ENCODE measurements at regions not wholly inside any gene's neighbourhood (a gene's known extent, or its start where the extent isn't known, plus 50 kb on each side); places are given as distances from the start of the nearest gene placed in this dataset.

DNA sequence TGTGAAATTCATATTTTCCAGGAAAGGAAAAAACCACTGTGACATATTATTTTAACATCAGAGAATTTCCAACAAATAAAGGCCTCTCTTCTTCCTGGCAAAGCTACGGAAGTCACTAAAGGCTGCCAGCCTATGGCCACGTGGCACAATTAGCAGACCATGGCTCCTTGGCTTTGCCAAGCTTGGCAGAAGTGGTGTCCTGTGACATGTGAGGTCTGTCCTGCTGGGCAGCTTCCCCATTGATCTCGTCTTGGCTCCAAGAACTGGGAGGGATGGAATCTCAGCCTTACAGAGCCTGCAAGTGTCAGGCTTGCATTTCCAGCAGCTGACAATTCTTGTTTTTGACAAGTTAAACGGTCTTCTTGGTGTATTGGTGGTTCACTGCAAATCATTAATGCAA, 226.9 kb upstream of the THSD7B start:
- ChIA-PET CTCF (no interaction called here), POLR2A (no interaction called here)
- no peak for TF ChIP-seq LEF1 (IDR thresholded peaks at IDR 0.05; ENCODE audit: borderline replicate concordance)
- no peak for TF ChIP-seq SP1 (IDR thresholded peaks at IDR 0.05)
- no peak for TF ChIP-seq ELF4 (IDR thresholded peaks at IDR 0.05)
- no peak for TF ChIP-seq FOXM1 (IDR thresholded peaks at IDR 0.05; ENCODE audit: borderline replicate concordance)
- TF ChIP-seq CTBP1 (IDR thresholded peaks at IDR 0.05; ENCODE audit: borderline replicate concordance) = no peak
- TF ChIP-seq SUZ12 (IDR thresholded peaks at IDR 0.05) = no peak
- TF ChIP-seq TARDBP (IDR thresholded peaks at IDR 0.05) = no peak
- no peak for TF ChIP-seq ZNF384 (IDR thresholded peaks at IDR 0.05)
- TF ChIP-seq, protein P1, sequence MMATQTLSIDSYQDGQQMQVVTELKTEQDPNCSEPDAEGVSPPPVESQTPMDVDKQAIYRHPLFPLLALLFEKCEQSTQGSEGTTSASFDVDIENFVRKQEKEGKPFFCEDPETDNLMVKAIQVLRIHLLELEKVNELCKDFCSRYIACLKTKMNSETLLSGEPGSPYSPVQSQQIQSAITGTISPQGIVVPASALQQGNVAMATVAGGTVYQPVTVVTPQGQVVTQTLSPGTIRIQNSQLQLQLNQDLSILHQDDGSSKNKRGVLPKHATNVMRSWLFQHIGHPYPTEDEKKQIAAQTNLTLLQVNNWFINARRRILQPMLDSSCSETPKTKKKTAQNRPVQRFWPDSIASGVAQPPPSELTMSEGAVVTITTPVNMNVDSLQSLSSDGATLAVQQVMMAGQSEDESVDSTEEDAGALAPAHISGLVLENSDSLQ (IDR thresholded peaks at IDR 0.05) = no peak
- no peak for TF ChIP-seq HDGF (IDR thresholded peaks at IDR 0.05; ENCODE audit: borderline replicate concordance)
- no peak for TF ChIP-seq ARNT (IDR thresholded peaks at IDR 0.05)
- no peak for TF ChIP-seq NFRKB (IDR thresholded peaks at IDR 0.05)
- TF ChIP-seq L3MBTL2 (conservative IDR thresholded peaks at IDR 0.05) = no peak
- DNase-seq (ENCODE audit: extremely low spot score) = no peak

DNA sequence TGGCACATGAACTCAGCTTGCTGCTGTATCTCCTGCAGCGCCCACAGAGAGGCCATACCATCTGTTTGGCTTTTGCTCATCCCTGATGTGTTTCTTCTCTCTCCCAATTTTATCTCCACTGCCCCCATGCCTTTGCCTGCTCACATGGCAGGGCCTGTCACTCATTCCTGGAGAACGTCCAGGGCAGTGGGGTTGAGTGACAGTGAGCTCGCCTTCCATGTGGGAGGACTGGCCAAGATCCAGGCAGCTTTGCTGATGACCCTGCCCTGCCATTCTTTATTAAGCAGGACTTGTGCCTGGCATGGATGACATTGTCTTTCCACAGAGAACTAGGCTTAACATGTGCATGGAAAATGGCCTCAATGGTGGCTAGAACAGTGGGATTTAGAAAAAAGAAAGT, 230.5 kb upstream of the THSD7B start:
- no peak for DNase-seq (ENCODE audit: extremely low spot score)
- ChIA-PET CTCF (no interaction called here), POLR2A (no interaction called here)
- no peak for TF ChIP-seq ARNT (IDR thresholded peaks at IDR 0.05)

DNA sequence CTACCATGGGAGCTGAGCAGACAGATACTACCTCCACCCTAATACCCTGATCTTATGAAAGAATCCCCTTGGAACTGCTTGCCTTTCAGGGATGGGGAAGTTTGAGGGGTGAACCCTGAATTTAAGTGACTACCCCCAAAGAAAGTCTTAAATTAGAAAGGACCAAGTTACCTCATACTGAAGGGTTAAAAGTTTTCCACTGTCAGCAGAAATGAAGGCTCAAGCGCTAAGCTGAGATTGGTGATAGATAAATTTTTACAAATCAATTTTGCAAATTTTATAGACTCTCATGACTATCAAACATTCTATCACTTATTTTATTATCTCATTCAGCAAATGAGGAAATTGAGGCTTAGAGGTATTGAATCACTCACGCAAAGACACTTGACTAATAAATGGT, 233.2 kb upstream of the THSD7B start:
- CTCF ChIA-PET = no interaction called here
- no peak for DNase-seq (ENCODE audit: extremely low spot score)
- POLR2A ChIA-PET = no interaction called here
- no peak for TF ChIP-seq ZNF384 (IDR thresholded peaks at IDR 0.05)
- no peak for TF ChIP-seq LEF1 (IDR thresholded peaks at IDR 0.05; ENCODE audit: borderline replicate concordance)

DNA sequence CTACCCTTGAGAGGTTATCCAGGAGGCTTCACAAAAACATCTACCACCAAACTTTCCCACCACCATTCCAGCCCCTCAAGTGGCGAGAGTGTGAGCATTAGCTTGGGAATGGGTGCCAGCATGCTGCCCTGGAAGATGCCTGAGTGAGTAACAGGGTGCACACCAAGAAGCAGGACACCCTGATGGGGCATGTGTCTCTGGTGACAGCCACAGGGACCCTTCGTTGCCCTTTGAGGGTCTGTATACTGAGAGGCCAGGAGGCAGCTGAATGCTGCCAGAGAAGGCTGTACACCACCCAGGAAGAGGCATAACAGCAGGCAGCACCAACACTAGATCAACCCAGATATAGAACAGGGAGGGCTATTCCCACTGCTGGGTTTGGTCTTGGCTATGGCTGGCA, 233.6 kb upstream of the THSD7B start:
- POLR2A ChIA-PET = no interaction called here

DNA sequence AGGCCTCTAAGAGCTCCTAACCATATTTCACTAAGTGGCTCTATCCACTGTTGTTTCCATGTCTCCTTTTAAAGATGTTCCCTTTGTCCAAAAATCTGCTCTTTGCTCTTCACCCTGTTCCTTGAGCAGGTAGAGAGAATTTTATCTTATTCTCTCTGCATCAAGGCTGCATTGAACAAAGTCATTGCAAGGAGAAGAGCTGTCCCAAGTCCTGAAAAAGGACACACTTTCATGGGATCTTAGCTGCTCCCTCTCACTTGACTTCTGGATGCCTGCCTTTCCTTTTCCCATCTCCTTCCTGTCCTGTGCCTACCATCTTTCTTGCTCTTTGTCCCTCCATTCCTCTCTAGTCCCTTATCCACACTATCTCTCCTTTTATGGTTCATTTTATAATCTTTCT, 235.2 kb upstream of the THSD7B start:
- CTCF ChIA-PET = interaction anchor here (0.6 kb wide), 1 partner anchor 19 kb away, joined by 3 read pairs; no protein-coding TSS in a partner anchor
- no peak for TF ChIP-seq BHLHE40 (IDR thresholded peaks at IDR 0.05; ENCODE audit: borderline replicate concordance)
- no peak for TF ChIP-seq L3MBTL2 (conservative IDR thresholded peaks at IDR 0.05)
- TF ChIP-seq FOXA1 (IDR thresholded peaks at IDR 0.05) = no peak
- no peak for TF ChIP-seq ZNF384 (IDR thresholded peaks at IDR 0.05)
- POLR2A ChIA-PET = no interaction called here
- DNase-seq (ENCODE audit: extremely low spot score) = no peak

More for the DNA sequence above, 233.6 kb upstream of the THSD7B start:
- CTCF ChIA-PET = no interaction called here
- TF ChIP-seq HDGF (IDR thresholded peaks at IDR 0.05; ENCODE audit: borderline replicate concordance) (no peak), BHLHE40 (IDR thresholded peaks at IDR 0.05; ENCODE audit: borderline replicate concordance) (no peak), FOXK2 (IDR thresholded peaks at IDR 0.05) (no peak), ZNF384 (IDR thresholded peaks at IDR 0.05) (no peak), ELF4 (IDR thresholded peaks at IDR 0.05) (no peak), L3MBTL2 (conservative IDR thresholded peaks at IDR 0.05) (no peak), FOXM1 (IDR thresholded peaks at IDR 0.05; ENCODE audit: borderline replicate concordance) (no peak), FOXA1 (IDR thresholded peaks at IDR 0.05) (no peak), LEF1 (IDR thresholded peaks at IDR 0.05; ENCODE audit: borderline replicate concordance) (no peak), NFRKB (IDR thresholded peaks at IDR 0.05) (no peak), ARNT (IDR thresholded peaks at IDR 0.05) (no peak), SP1 (IDR thresholded peaks at IDR 0.05) (no peak), TARDBP (IDR thresholded peaks at IDR 0.05) (no peak)
- TF ChIP-seq, protein P1 (IDR thresholded peaks at IDR 0.05) = no peak
- DNase-seq (ENCODE audit: extremely low spot score) = no peak

DNA sequence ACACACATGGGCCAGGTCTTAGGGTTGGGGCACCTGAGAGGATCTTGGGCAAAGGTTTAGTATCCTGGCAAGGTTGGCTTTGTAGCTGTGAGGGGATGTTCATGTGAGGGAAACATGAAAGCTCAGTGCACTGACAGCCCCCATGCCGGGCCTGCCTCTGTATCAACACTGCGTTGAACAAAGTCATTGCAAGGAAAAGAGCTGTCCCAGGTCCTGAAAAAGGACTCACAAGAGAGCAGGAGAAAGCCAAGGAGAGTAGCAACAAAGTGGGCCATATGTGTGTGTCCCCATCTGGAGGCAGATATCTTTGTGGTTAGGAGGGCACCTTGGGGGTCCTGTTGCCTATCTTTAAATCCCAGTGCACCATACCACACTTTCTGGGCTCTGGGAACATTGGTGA, 237.8 kb upstream of the THSD7B start:
- POLR2A ChIA-PET = no interaction called here
- TF ChIP-seq FOXA1 (IDR thresholded peaks at IDR 0.05) (no peak), NFRKB (IDR thresholded peaks at IDR 0.05) (no peak), TARDBP (IDR thresholded peaks at IDR 0.05) (no peak), HDGF (IDR thresholded peaks at IDR 0.05; ENCODE audit: borderline replicate concordance) (no peak), SP1 (IDR thresholded peaks at IDR 0.05) (no peak), LEF1 (IDR thresholded peaks at IDR 0.05; ENCODE audit: borderline replicate concordance) (no peak), ARNT (IDR thresholded peaks at IDR 0.05) (no peak)
- DNase-seq (ENCODE audit: extremely low spot score) = peak; percentile 32
- CTCF ChIA-PET = no interaction called here

DNA sequence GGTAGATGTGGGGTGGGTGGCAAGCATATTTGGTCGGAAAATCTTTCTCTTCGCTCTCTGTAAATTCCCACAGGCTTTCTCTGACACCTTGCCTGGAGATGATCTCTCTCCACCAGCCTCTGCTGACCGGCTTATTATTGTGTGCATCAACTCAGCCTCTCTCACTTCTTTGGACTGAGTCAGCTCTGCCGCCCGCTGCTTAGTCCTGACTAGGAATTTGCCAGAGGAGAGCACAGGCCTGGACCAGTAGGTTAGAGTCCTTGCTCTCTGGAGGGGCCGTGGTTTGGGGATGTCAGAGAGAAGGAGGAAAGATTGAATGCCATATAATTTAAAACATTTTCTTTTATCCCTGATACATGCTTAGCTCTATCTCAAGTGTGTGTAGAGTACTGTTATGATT, 242.6 kb upstream of the THSD7B start:
- ChIA-PET CTCF (no interaction called here), POLR2A (no interaction called here)
- no peak for TF ChIP-seq ARNT (IDR thresholded peaks at IDR 0.05)
- no peak for TF ChIP-seq FOXA1 (IDR thresholded peaks at IDR 0.05)
- no peak for TF ChIP-seq FOXK2 (IDR thresholded peaks at IDR 0.05)
- TF ChIP-seq FOXM1 (IDR thresholded peaks at IDR 0.05; ENCODE audit: borderline replicate concordance) = no peak
- TF ChIP-seq L3MBTL2 (conservative IDR thresholded peaks at IDR 0.05) = no peak
- TF ChIP-seq, protein P1 (IDR thresholded peaks at IDR 0.05) = no peak
- no peak for DNase-seq (ENCODE audit: extremely low spot score)

DNA sequence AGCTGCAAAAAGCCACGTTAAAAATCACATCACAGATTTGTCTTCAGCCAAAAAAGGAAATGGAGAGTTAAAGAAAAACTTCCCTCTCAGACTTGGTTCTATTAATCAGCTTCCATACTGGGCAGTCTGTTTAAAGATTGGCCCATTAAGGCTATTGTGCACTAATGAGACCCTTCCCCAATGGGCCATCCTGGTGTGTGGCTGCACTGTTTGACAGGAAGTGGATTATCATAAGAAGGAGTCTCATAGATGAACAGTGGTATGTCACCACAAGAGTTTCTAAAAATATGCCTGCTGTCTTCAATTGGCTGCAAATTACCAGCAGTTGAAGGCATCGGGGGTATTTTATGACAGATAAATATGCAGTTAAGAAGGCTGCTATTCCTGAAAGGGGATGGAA, 247.6 kb upstream of the THSD7B start:
- POLR2A ChIA-PET = no interaction called here
- TF ChIP-seq SUZ12 (IDR thresholded peaks at IDR 0.05) (no peak), ZNF384 (IDR thresholded peaks at IDR 0.05) (no peak), ARNT (IDR thresholded peaks at IDR 0.05) (no peak), ELF4 (IDR thresholded peaks at IDR 0.05) (no peak), SP1 (IDR thresholded peaks at IDR 0.05) (no peak), BHLHE40 (IDR thresholded peaks at IDR 0.05; ENCODE audit: borderline replicate concordance) (no peak), FOXA1 (IDR thresholded peaks at IDR 0.05) (no peak), LEF1 (IDR thresholded peaks at IDR 0.05; ENCODE audit: borderline replicate concordance) (no peak), HDGF (IDR thresholded peaks at IDR 0.05; ENCODE audit: borderline replicate concordance) (no peak), FOXM1 (IDR thresholded peaks at IDR 0.05; ENCODE audit: borderline replicate concordance) (no peak), TARDBP (IDR thresholded peaks at IDR 0.05) (no peak)
- TF ChIP-seq, protein P1 (IDR thresholded peaks at IDR 0.05) = no peak
- no peak for DNase-seq (ENCODE audit: extremely low spot score)
- CTCF ChIA-PET = no interaction called here

Data from HEK293T (cell line).